Liver (tissue), 8 donors: ENCODE measurements at regions not wholly inside any gene's neighbourhood (a gene's known extent, or its start where the extent isn't known, plus 50 kb on each side); places are given as distances from the start of the nearest gene placed in this dataset.

ENCODE experiments used
- DNase-seq: peaks from one replicate; pipeline ENCODE4 v3.0.0-alpha.2; 2017; ENCODE audit warnings: low spot score
- H3K27ac ChIP-seq, 2 donors: one replicate each; pipeline ENCODE4 v1.7.0; 2013; ENCODE audit warnings: inconsistent platforms in 2 of 2, low read length in 2 of 2, control low read depth in 1 of 2, low read depth in 1 of 2, mild to moderate bottlenecking in 1 of 2
- H3K27me3 ChIP-seq, 4 donors: one replicate each; pipeline versions ENCODE4 v1.6.1 to v1.7.0; 2013; ENCODE audit warnings: low read length in 3 of 4, inconsistent platforms in 1 of 4, mild to moderate bottlenecking in 1 of 4, moderate library complexity in 1 of 4; ENCODE audit not compliant: control insufficient read depth in 4 of 4, insufficient read depth in 4 of 4
- H3K36me3 ChIP-seq, 4 donors: one replicate each; pipeline versions ENCODE4 v1.6.1 to v1.7.0; 2013; ENCODE audit warnings: low read length in 3 of 4, mild to moderate bottlenecking in 3 of 4, low read depth in 1 of 4, moderate library complexity in 1 of 4; ENCODE audit not compliant: control insufficient read depth in 4 of 4, insufficient read depth in 3 of 4
- H3K4me1 ChIP-seq, 4 donors: one replicate each; pipeline versions ENCODE4 v1.6.1 to v1.7.0; 2013; ENCODE audit warnings: low read length in 3 of 4, mild to moderate bottlenecking in 3 of 4, moderate library complexity in 1 of 4; ENCODE audit not compliant: control insufficient read depth in 4 of 4, insufficient read depth in 4 of 4
- H3K4me3 ChIP-seq, 3 donors: one replicate each; pipeline versions ENCODE4 v1.6.1 to v1.7.0; 2013; ENCODE audit warnings: low read length in 3 of 3, control low read depth in 1 of 3, low read depth in 1 of 3, mild to moderate bottlenecking in 1 of 3
- H3K9ac ChIP-seq, 2 donors: one replicate each; pipeline ENCODE4 v1.7.0; 2013; ENCODE audit warnings: low read length in 2 of 2, mild to moderate bottlenecking in 2 of 2, moderate library complexity in 2 of 2, control low read depth in 1 of 2, low read depth in 1 of 2
- H3K9me3 ChIP-seq, 4 donors: one replicate each; pipeline versions ENCODE4 v1.6.1 to v1.7.0; 2013; ENCODE audit warnings: low read length in 3 of 4; ENCODE audit not compliant: control insufficient read depth in 4 of 4
- EGR1 ChIP-seq, 2 donors: IDR thresholded peaks; 2 replicates each; pipeline ENCODE4 v1.6.1; 2016 to 2018; ENCODE audit warnings: antibody characterized with exemption in 2 of 2, low read depth in 2 of 2
- FOXA1 ChIP-seq: IDR thresholded peaks from 2 replicates; pipeline ENCODE4 v1.6.1; 2016; ENCODE audit warnings: antibody characterized with exemption
- FOXA2 ChIP-seq: IDR thresholded peaks from 2 replicates; pipeline ENCODE4 v1.6.1; 2016; ENCODE audit warnings: antibody characterized with exemption
- GABPA ChIP-seq, 2 donors: IDR thresholded peaks in 1 of 2; conservative IDR thresholded peaks in 1 of 2; 2 replicates each; pipeline ENCODE4 v1.6.1; 2016; ENCODE audit warnings: antibody characterized with exemption in 2 of 2, mild to moderate bottlenecking in 1 of 2, moderate library complexity in 1 of 2
- HNF4G ChIP-seq: IDR thresholded peaks from 2 replicates; pipeline ENCODE4 v1.6.1; 2016; ENCODE audit warnings: antibody characterized with exemption
- JUND ChIP-seq, 2 donors: IDR thresholded peaks; 2 replicates each; pipeline ENCODE4 v1.6.1; 2016; ENCODE audit warnings: antibody characterized with exemption in 2 of 2
- NR2F2 ChIP-seq: IDR thresholded peaks from 2 replicates; pipeline ENCODE4 v1.6.1; 2016; ENCODE audit warnings: antibody characterized with exemption
- RAD21 ChIP-seq, 2 donors: IDR thresholded peaks; 2 replicates each; pipeline ENCODE4 v1.6.1; 2016; ENCODE audit warnings: antibody characterized with exemption in 2 of 2, mild to moderate bottlenecking in 2 of 2
- RXRA ChIP-seq, 2 donors: IDR thresholded peaks; 2 replicates each; pipeline ENCODE4 v1.6.1; 2017 to 2018; ENCODE audit warnings: antibody characterized with exemption in 2 of 2, mild to moderate bottlenecking in 1 of 2
- SP1 ChIP-seq: IDR thresholded peaks from 2 replicates; pipeline ENCODE4 v1.6.1; 2018; ENCODE audit warnings: antibody characterized with exemption, mild to moderate bottlenecking
- TAF1 ChIP-seq: conservative IDR thresholded peaks from 2 replicates; pipeline ENCODE4 v1.6.1; 2016; ENCODE audit warnings: antibody characterized with exemption, mild to moderate bottlenecking
- WGBS: extraction: QIAGEN DNeasy Blood & Tissue Kit; methylation state at CpG from one replicate; pipeline ENCODE4 v1.1.7; 2013; 5-methylcytosine and 5-hydroxymethylcytosine counted together
- TF ChIP-seq, protein P1 (sequence below): IDR thresholded peaks from 2 replicates; pipeline ENCODE4 v1.6.1; 2016; ENCODE audit warnings: antibody characterized with exemption
- TF ChIP-seq, protein P2 (sequence below): IDR thresholded peaks from 2 replicates; pipeline ENCODE4 v1.6.1; 2016; ENCODE audit warnings: antibody characterized with exemption
- TF ChIP-seq, protein P3 (sequence below): IDR thresholded peaks from 2 replicates; pipeline ENCODE4 v1.6.1; 2016; ENCODE audit warnings: antibody characterized with exemption
- TF ChIP-seq, protein P4 (sequence below): fragments of 150-350 bp; IDR thresholded peaks from 2 replicates; pipeline ENCODE4 v1.5.1; 2017; ENCODE audit warnings: improper control_type of control experiment, low read depth, low read length; ENCODE audit not compliant: missing input control
- TF ChIP-seq, protein P5 (sequence below): IDR thresholded peaks from 2 replicates; pipeline ENCODE4 v1.6.1; 2016; ENCODE audit warnings: antibody characterized with exemption, mild to moderate bottlenecking
- donor health status: healthy.
- donor health status: healthy.
- donor health status: healthy.
- donor health status: healthy.
- donor health status: healthy.

DNA sequence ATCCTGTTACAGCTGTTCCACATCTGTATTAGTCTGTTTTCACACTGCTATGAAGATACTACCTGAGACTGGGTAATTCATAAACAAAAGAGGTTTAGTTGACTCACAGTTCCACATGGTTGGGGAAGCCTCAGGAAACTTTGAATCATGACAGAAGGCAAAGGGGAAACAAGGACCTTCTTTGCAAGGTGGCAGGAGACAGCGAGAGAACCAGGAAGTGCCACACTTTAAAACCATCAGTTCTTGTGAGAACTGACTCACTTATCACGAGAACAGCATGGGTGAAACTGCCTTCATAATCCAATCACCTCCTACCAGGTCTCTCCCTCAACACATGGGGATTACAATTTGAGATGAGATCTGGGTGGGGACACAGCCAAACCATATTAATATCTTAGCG is 110.3 kb upstream of the TRABD2B start:
- H3K4me1 ChIP-seq: no peaks in the 10 kb centered on the region
- DNase-seq: no peak
- H3K9me3 ChIP-seq: no peaks in the 10 kb centered on the region
- TF ChIP-seq TAF1: no peak
- TF ChIP-seq, protein P1, sequence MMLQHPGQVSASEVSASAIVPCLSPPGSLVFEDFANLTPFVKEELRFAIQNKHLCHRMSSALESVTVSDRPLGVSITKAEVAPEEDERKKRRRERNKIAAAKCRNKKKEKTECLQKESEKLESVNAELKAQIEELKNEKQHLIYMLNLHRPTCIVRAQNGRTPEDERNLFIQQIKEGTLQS: no peak
- TF ChIP-seq, protein P2, sequence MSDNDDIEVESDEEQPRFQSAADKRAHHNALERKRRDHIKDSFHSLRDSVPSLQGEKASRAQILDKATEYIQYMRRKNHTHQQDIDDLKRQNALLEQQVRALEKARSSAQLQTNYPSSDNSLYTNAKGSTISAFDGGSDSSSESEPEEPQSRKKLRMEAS: no peak
- TF ChIP-seq SP1: no peak
- TF ChIP-seq GABPA (IDR thresholded peaks at IDR 0.05 in 1 of 2, conservative IDR thresholded peaks at IDR 0.05 in 1 of 2): no peak
- no peak for TF ChIP-seq NR2F2
- TF ChIP-seq, protein P3, sequence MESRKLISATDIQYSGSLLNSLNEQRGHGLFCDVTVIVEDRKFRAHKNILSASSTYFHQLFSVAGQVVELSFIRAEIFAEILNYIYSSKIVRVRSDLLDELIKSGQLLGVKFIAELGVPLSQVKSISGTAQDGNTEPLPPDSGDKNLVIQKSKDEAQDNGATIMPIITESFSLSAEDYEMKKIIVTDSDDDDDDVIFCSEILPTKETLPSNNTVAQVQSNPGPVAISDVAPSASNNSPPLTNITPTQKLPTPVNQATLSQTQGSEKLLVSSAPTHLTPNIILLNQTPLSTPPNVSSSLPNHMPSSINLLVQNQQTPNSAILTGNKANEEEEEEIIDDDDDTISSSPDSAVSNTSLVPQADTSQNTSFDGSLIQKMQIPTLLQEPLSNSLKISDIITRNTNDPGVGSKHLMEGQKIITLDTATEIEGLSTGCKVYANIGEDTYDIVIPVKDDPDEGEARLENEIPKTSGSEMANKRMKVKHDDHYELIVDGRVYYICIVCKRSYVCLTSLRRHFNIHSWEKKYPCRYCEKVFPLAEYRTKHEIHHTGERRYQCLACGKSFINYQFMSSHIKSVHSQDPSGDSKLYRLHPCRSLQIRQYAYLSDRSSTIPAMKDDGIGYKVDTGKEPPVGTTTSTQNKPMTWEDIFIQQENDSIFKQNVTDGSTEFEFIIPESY: no peak
- no peak for TF ChIP-seq EGR1 (IDR thresholded peaks at IDR 0.05; ENCODE audit: low read depth in 2 of 2)
- TF ChIP-seq FOXA2: no peak
- no peak for TF ChIP-seq RXRA (IDR thresholded peaks at IDR 0.05)
- TF ChIP-seq, protein P4, sequence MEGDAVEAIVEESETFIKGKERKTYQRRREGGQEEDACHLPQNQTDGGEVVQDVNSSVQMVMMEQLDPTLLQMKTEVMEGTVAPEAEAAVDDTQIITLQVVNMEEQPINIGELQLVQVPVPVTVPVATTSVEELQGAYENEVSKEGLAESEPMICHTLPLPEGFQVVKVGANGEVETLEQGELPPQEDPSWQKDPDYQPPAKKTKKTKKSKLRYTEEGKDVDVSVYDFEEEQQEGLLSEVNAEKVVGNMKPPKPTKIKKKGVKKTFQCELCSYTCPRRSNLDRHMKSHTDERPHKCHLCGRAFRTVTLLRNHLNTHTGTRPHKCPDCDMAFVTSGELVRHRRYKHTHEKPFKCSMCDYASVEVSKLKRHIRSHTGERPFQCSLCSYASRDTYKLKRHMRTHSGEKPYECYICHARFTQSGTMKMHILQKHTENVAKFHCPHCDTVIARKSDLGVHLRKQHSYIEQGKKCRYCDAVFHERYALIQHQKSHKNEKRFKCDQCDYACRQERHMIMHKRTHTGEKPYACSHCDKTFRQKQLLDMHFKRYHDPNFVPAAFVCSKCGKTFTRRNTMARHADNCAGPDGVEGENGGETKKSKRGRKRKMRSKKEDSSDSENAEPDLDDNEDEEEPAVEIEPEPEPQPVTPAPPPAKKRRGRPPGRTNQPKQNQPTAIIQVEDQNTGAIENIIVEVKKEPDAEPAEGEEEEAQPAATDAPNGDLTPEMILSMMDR: no peak
- TF ChIP-seq, protein P5, sequence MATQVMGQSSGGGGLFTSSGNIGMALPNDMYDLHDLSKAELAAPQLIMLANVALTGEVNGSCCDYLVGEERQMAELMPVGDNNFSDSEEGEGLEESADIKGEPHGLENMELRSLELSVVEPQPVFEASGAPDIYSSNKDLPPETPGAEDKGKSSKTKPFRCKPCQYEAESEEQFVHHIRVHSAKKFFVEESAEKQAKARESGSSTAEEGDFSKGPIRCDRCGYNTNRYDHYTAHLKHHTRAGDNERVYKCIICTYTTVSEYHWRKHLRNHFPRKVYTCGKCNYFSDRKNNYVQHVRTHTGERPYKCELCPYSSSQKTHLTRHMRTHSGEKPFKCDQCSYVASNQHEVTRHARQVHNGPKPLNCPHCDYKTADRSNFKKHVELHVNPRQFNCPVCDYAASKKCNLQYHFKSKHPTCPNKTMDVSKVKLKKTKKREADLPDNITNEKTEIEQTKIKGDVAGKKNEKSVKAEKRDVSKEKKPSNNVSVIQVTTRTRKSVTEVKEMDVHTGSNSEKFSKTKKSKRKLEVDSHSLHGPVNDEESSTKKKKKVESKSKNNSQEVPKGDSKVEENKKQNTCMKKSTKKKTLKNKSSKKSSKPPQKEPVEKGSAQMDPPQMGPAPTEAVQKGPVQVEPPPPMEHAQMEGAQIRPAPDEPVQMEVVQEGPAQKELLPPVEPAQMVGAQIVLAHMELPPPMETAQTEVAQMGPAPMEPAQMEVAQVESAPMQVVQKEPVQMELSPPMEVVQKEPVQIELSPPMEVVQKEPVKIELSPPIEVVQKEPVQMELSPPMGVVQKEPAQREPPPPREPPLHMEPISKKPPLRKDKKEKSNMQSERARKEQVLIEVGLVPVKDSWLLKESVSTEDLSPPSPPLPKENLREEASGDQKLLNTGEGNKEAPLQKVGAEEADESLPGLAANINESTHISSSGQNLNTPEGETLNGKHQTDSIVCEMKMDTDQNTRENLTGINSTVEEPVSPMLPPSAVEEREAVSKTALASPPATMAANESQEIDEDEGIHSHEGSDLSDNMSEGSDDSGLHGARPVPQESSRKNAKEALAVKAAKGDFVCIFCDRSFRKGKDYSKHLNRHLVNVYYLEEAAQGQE: no peak
- TF ChIP-seq FOXA1: no peak
- TF ChIP-seq RAD21 (IDR thresholded peaks at IDR 0.05): no peak
- no peak for TF ChIP-seq JUND (IDR thresholded peaks at IDR 0.05)
- no peak for TF ChIP-seq HNF4G
- no peak overlapping the region for H3K4me3 ChIP-seq
- no peaks in the 10 kb centered on the region for H3K36me3 ChIP-seq
- H3K27ac ChIP-seq: no peak overlapping the region
- 86% methylated on average over 3 of the region's 3 CpGs for WGBS
- H3K9ac ChIP-seq: no peak overlapping the region
- H3K27me3 ChIP-seq: no peaks in the 10 kb centered on the region

DNA sequence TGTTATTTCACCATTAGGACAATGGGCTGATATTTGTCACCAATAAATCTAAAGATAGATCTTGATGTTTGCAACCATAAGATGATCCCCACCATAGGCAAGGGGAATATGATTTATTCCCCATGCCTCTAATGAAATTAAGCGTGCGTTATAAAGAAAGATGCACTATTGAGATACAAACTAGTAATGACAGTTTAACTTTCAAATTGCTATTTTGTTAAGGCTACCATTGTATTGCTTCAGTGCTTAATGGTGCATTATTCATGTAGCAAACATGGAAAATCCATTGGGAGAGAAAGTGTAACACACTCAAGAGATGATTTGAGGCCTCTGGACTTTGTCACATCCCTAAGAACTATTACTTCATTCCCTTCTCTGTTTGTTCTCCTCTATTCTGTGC is 108.9 kb upstream of the TRABD2B start:
- Histone ChIP-seq H3K9me3 (no peaks in the 10 kb centered on the region), H3K27me3 (no peaks in the 10 kb centered on the region), H3K4me3 (no peak overlapping the region), H3K27ac (no peak overlapping the region), H3K4me1 (no peaks in the 10 kb centered on the region), H3K9ac (no peak overlapping the region), H3K36me3 (no peaks in the 10 kb centered on the region)
- 99% methylated on average over 2 of the region's 2 CpGs for WGBS
- no peak for TF ChIP-seq FOXA1
- TF ChIP-seq HNF4G: no peak
- no peak for TF ChIP-seq NR2F2
- DNase-seq: no peak
